ENCODE measurements at regions not wholly inside any gene's neighbourhood (a gene's known extent, or its start where the extent isn't known, plus 50 kb on each side); places are given as distances from the start of the nearest gene placed in this dataset.

DNA sequence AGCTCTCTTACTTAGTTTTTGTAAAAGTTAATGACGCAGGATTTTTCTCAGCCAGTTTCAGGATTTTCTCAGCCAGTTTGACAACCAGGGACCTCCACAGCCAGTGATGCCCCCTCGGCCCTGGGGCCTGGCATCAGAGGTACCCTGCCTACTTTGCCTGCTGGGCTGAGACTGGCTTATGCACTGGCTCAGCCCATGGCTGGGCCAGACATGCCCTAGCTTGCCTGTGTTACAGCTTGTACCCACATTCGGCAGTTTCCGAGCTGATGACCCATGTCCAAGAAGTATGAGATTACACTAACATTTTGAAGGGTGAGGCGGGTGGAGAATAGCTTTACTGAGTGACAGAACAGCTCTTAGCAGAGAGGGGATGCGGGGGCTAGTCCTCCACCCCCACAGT is 406.1 kb upstream of the HSF2 start:
- no peaks in the 10 kb centered on the region for H3K36me3 ChIP-seq (ENCODE audit: control insufficient read depth in 2 of 2, insufficient read depth in 2 of 2, low read length in 1 of 2)
- ChIA-PET RAD21 (ENCODE audit: unreplicated experiment) (no interaction called here), CTCF (no interaction called here), POLR2A (no interaction called here), SMC1A (ENCODE audit: uncharacterized antibody, unreplicated experiment) (no interaction called here)
- no peak overlapping the region for H3K27ac ChIP-seq (ENCODE audit: control insufficient read depth, insufficient read depth)
- no peak overlapping the region for H3K9ac ChIP-seq (ENCODE audit: control insufficient read depth, insufficient read depth, low read length)
- DNase-seq (ENCODE audit: low read depth, low spot score) (no peak), FAIRE-seq (no peak), ATAC-seq (no peak)
- H3K4me3 ChIP-seq = no peak overlapping the region
- no TSS peak for BruUV-seq (replicated peaks)
- H3K9me3 ChIP-seq (replicated peaks; ENCODE audit: control insufficient read depth, insufficient read depth, low read length) = no peaks in the 10 kb centered on the region; the same call in 2 of the 3 replicates
- TF ChIP-seq MYB (IDR thresholded peaks at IDR 0.05; ENCODE audit: borderline replicate concordance, low read depth, low read length) (no peak), MLLT1 (IDR thresholded peaks at IDR 0.05) (no peak), HDAC2 (IDR thresholded peaks at IDR 0.05) (no peak), NFYB (IDR thresholded peaks at IDR 0.05; ENCODE audit: insufficient read depth, low read depth, low read length) (no peak)
- no peaks in the 10 kb centered on the region for H3K79me2 ChIP-seq (ENCODE audit: control insufficient read depth, insufficient read depth, low read length)
- H3K27me3 ChIP-seq (replicated peaks in 1 of 2; ENCODE audit: control insufficient read depth in 2 of 2, insufficient read depth in 2 of 2, low read length in 1 of 2) = no peaks in the 10 kb centered on the region
- H3K4me1 ChIP-seq (ENCODE audit: control insufficient read depth, insufficient read depth, low read length) = no peaks in the 10 kb centered on the region
- intact Hi-C loops (cut with micrococcal nuclease; ENCODE audit: unreplicated experiment) (no loop called here), in situ Hi-C loops (cut with MboI) (no loop called here)
- no peaks in the 10 kb centered on the region for H4K20me1 ChIP-seq (ENCODE audit: control insufficient read depth, insufficient read depth)
- H3K4me2 ChIP-seq (ENCODE audit: control insufficient read depth, insufficient read depth) = no peak overlapping the region
- H2AFZ ChIP-seq (ENCODE audit: control insufficient read depth, low read depth, low read length) = no peak overlapping the region
- WGBS (ENCODE audit: insufficient coverage, insufficient replicate concordance, low lambda C conversion rate, missing lambda C conversion rate) = 33% methylated on average over 6 of the region's 6 CpGs

DNA sequence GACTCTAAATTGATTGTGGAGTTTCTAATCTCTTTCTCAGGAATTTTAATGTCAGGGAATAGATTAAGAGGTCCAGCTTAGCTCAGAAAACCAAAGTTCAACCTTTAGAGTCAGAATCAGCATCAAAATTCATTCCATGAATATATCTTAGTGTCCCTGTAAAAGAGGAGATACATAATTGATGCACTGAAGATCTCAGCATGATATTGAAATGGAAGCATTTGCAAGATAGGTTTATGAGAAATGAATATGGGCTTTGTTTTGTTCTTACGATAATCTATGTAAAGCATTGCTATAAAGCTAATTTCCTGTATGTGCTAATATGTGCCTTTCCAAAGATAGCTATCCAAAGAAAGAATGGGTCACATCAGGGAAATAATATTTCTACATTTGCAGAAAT is 404.5 kb upstream of the HSF2 start:
- intact Hi-C loops (cut with micrococcal nuclease; ENCODE audit: unreplicated experiment) = no loop called here
- BruUV-seq (replicated peaks) = no TSS peak
- in situ Hi-C loops (cut with MboI) = no loop called here
- no peak overlapping the region for H3K27ac ChIP-seq (ENCODE audit: control insufficient read depth, insufficient read depth)
- H4K20me1 ChIP-seq (ENCODE audit: control insufficient read depth, insufficient read depth) = no peaks in the 10 kb centered on the region
- no peak for ATAC-seq
- H3K9ac ChIP-seq (ENCODE audit: control insufficient read depth, insufficient read depth, low read length) = no peak overlapping the region
- no peaks in the 10 kb centered on the region; the same call in 2 of the 3 replicates for H3K9me3 ChIP-seq (replicated peaks; ENCODE audit: control insufficient read depth, insufficient read depth, low read length)
- CTCF ChIA-PET = no interaction called here
- RAD21 ChIA-PET (ENCODE audit: unreplicated experiment) = no interaction called here
- no peaks in the 10 kb centered on the region for H3K79me2 ChIP-seq (ENCODE audit: control insufficient read depth, insufficient read depth, low read length)
- no peak overlapping the region for H3K4me3 ChIP-seq
- DNase-seq (ENCODE audit: low read depth, low spot score) = no peak
- POLR2A ChIA-PET = no interaction called here
- H3K36me3 ChIP-seq (ENCODE audit: control insufficient read depth in 2 of 2, insufficient read depth in 2 of 2, low read length in 1 of 2) = no peaks in the 10 kb centered on the region
- SMC1A ChIA-PET (ENCODE audit: uncharacterized antibody, unreplicated experiment) = interaction anchor here (1.2 kb wide), 1 partner anchor 10 kb away, joined by 3 read pairs; no protein-coding TSS in a partner anchor
- no peaks in the 10 kb centered on the region for H3K27me3 ChIP-seq (replicated peaks in 1 of 2; ENCODE audit: control insufficient read depth in 2 of 2, insufficient read depth in 2 of 2, low read length in 1 of 2)
- H2AFZ ChIP-seq (ENCODE audit: control insufficient read depth, low read depth, low read length) = no peak overlapping the region
- H3K4me1 ChIP-seq (ENCODE audit: control insufficient read depth, insufficient read depth, low read length) = no peaks in the 10 kb centered on the region
- H3K4me2 ChIP-seq (ENCODE audit: control insufficient read depth, insufficient read depth) = no peak overlapping the region
- WGBS (ENCODE audit: insufficient coverage, insufficient replicate concordance, low lambda C conversion rate, missing lambda C conversion rate) = 52% methylated on average over 1 of the region's 1 CpG
- no peak for TF ChIP-seq SP1 (IDR thresholded peaks at IDR 0.05; ENCODE audit: low read depth, low read length)
- TF ChIP-seq KLF5 (IDR thresholded peaks at IDR 0.05; ENCODE audit: partially characterized antibody) = no peak
- TF ChIP-seq ZBTB40 (IDR thresholded peaks at IDR 0.05; ENCODE audit: borderline replicate concordance) = no peak
- no peak for TF ChIP-seq KDM1A (IDR thresholded peaks at IDR 0.05; ENCODE audit: borderline replicate concordance)
- TF ChIP-seq SMC3 (IDR thresholded peaks at IDR 0.05; ENCODE audit: borderline replicate concordance, low read length) = no peak
- no peak for TF ChIP-seq NR2C1 (IDR thresholded peaks at IDR 0.05)
- TF ChIP-seq, protein P1, sequence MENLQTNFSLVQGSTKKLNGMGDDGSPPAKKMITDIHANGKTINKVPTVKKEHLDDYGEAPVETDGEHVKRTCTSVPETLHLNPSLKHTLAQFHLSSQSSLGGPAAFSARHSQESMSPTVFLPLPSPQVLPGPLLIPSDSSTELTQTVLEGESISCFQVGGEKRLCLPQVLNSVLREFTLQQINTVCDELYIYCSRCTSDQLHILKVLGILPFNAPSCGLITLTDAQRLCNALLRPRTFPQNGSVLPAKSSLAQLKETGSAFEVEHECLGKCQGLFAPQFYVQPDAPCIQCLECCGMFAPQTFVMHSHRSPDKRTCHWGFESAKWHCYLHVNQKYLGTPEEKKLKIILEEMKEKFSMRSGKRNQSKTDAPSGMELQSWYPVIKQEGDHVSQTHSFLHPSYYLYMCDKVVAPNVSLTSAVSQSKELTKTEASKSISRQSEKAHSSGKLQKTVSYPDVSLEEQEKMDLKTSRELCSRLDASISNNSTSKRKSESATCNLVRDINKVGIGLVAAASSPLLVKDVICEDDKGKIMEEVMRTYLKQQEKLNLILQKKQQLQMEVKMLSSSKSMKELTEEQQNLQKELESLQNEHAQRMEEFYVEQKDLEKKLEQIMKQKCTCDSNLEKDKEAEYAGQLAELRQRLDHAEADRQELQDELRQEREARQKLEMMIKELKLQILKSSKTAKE (IDR thresholded peaks at IDR 0.05; ENCODE audit: low read depth, poor library complexity, severe bottlenecking) = no peak
- no peak for FAIRE-seq

Measured in GM12878 (cell line).